Nephron (organoid): ENCODE measurements at regions not wholly inside any gene's neighbourhood (a gene's known extent, or its start where the extent isn't known, plus 50 kb on each side); places are given as distances from the start of the nearest gene placed in this dataset.
A peak's percentile ranks its signal among the peaks of the same experiment; 100 is the strongest.
"Not testable (repeated sequence)": the region's sequence is repeated elsewhere in the genome, so short reads cannot be mapped to it uniquely, and the experiment has no call there.

Source experiments
- H3K27ac Mint-ChIP-seq, 3 experiments: 2 replicates each; pipeline ENCODE4 v1.8.0; 2020; ENCODE audit warnings: mixed read lengths in 3 of 3, mild to moderate bottlenecking in 2 of 3, moderate library complexity in 1 of 3
- H3K27me3 Mint-ChIP-seq: 2 replicates; pipeline ENCODE4 v1.8.0; 2021; ENCODE audit warnings: low read depth, mild to moderate bottlenecking, moderate library complexity, mixed read lengths
- H3K36me3 Mint-ChIP-seq: 2 replicates; pipeline ENCODE4 v1.8.0; 2020; ENCODE audit warnings: low read depth, mixed read lengths
- H3K4me1 Mint-ChIP-seq: 2 replicates; pipeline ENCODE4 v1.8.0; 2020; ENCODE audit warnings: mixed read lengths
- H3K4me3 Mint-ChIP-seq, 3 experiments: 2 replicates each; pipeline ENCODE4 v1.8.0; 2020; ENCODE audit warnings: mild to moderate bottlenecking in 3 of 3, mixed read lengths in 3 of 3, moderate library complexity in 2 of 3
- H3K9me3 Mint-ChIP-seq: 2 replicates; pipeline ENCODE4 v1.8.0; 2020; ENCODE audit warnings: mixed read lengths
- CTCF ChIP-seq, 3 experiments: fragments of 200-600 bp; sonication (generic); IDR thresholded peaks; one replicate each; pipeline ENCODE4 v1.5.0; 2021; ENCODE audit warnings: antibody characterized with exemption in 3 of 3; ENCODE audit not compliant: unreplicated experiment in 3 of 3

GRCh38 chr5:130747556-130747955, 417.5 kb downstream of the HINT1 start:
- Mint-ChIP-seq H3K36me3 (peaks cover 3% of the 10 kb centered on the region), H3K27ac (no peak overlapping the region), H3K27me3 (no peaks in the 10 kb centered on the region), H3K9me3 (peaks cover 10% of the 10 kb centered on the region), H3K4me3 (no peak overlapping the region), H3K4me1 (no peaks in the 10 kb centered on the region)
- TF ChIP-seq CTCF (IDR thresholded peaks at IDR 0.05; ENCODE audit: unreplicated experiment in 3 of 3), result no peak

GRCh38 chr5:130746641-130747040, 418.4 kb downstream of the HINT1 start:
- not testable (repeated sequence) for H3K4me3 Mint-ChIP-seq, H3K27ac Mint-ChIP-seq, H3K4me1 Mint-ChIP-seq, H3K9me3 Mint-ChIP-seq, H3K27me3 Mint-ChIP-seq, H3K36me3 Mint-ChIP-seq

DNA sequence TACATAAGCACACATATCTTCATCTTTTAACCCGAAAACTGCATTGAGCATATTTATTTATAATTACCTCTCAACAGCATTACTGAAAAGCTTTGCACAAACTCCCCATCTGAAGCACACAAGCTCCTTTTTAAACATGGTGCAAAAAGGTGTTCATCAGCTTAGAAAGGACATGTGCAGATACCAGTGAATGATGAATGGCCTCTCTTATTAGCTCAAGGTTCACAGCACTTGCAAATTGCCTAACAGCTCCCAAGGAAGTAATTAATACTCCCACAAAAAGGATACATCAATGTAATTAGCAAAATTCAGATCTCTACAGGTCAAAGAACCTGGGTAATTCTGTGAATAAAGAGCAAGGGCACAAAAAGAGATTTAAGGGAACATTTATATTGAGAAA, 422.0 kb downstream of the HINT1 start:
- H3K4me3 Mint-ChIP-seq, result no peak overlapping the region
- H3K9me3 Mint-ChIP-seq, result peaks cover 17% of the 10 kb centered on the region
- H3K4me1 Mint-ChIP-seq, result no peaks in the 10 kb centered on the region
- TF ChIP-seq CTCF (IDR thresholded peaks at IDR 0.05; ENCODE audit: unreplicated experiment in 3 of 3), result no peak
- peaks cover 3% of the 10 kb centered on the region for H3K36me3 Mint-ChIP-seq
- H3K27ac Mint-ChIP-seq, result peak overlapping the region; percentile 18 to 86 (median 46)
- no peaks in the 10 kb centered on the region for H3K27me3 Mint-ChIP-seq

- H3K4me1 Mint-ChIP-seq, result no peaks in the 10 kb centered on the region
- no peak overlapping the region for H3K27ac Mint-ChIP-seq
- peaks cover 8% of the 10 kb centered on the region for H3K9me3 Mint-ChIP-seq
- TF ChIP-seq CTCF (IDR thresholded peaks at IDR 0.05; ENCODE audit: unreplicated experiment in 3 of 3), result no peak
- no peaks in the 10 kb centered on the region for H3K27me3 Mint-ChIP-seq
- H3K36me3 Mint-ChIP-seq, result peaks cover 3% of the 10 kb centered on the region
- H3K4me3 Mint-ChIP-seq, result no peak overlapping the region
Measured at GRCh38 chr5:130740047-130740569, 424.9 kb downstream of the HINT1 start.

GRCh38 chr5:130731839-130732238, 433.2 kb downstream of the HINT1 start:
- TF ChIP-seq CTCF (IDR thresholded peaks at IDR 0.05; ENCODE audit: unreplicated experiment in 3 of 3), result no peak
- H3K9me3 Mint-ChIP-seq, result peaks cover 10% of the 10 kb centered on the region
- no peaks in the 10 kb centered on the region for H3K36me3 Mint-ChIP-seq
- no peaks in the 10 kb centered on the region for H3K27me3 Mint-ChIP-seq
- no peaks in the 10 kb centered on the region for H3K4me1 Mint-ChIP-seq
- no peak overlapping the region for H3K4me3 Mint-ChIP-seq
- H3K27ac Mint-ChIP-seq, result no peak overlapping the region

DNA sequence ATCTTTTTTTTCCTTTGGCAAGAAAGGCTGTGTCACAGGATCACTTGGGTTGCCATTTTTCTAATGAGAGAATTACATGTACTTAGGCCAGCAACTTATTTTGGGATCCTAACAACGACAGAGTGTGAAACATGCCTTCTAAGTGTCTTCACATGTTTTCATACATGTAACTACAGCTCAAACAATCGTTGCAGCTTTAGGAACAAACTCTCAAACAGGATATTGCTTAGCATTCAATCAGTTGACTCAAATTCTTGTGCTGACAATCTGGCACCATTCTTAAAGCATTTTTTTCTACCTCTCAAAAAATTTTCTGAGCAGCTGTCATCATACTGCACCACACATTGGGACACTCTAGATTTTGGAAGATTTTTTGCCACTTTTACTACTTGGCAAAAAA, 435.5 kb downstream of the HINT1 start:
- H3K4me1 Mint-ChIP-seq, result no peaks in the 10 kb centered on the region
- no peaks in the 10 kb centered on the region for H3K36me3 Mint-ChIP-seq
- H3K27me3 Mint-ChIP-seq, result no peaks in the 10 kb centered on the region
- no peak overlapping the region for H3K27ac Mint-ChIP-seq
- no peak for TF ChIP-seq CTCF (IDR thresholded peaks at IDR 0.05; ENCODE audit: unreplicated experiment in 3 of 3)
- H3K4me3 Mint-ChIP-seq, result no peak overlapping the region
- peaks cover 10% of the 10 kb centered on the region for H3K9me3 Mint-ChIP-seq
